ENCODE measurements at regions not wholly inside any gene's neighbourhood (a gene's known extent, or its start where the extent isn't known, plus 50 kb on each side); places are given as distances from the start of the nearest gene placed in this dataset.

- H3K9me3 ChIP-seq (ENCODE audit: control insufficient read depth, low read length): no peaks in the 10 kb centered on the region
- H3K36me3 ChIP-seq (ENCODE audit: control insufficient read depth, insufficient read depth, low read length): no peaks in the 10 kb centered on the region
- WGBS, 2 experiments (ENCODE audit: insufficient coverage in 2 of 2): 92 to 97% methylated on average over 3 to 4 of the region's 4 CpGs
- peaks cover 5% of the 10 kb centered on the region for H3K4me1 ChIP-seq (ENCODE audit: control insufficient read depth, insufficient read depth, low read length, poor library complexity, severe bottlenecking)
- no peak overlapping the region for H3K27ac ChIP-seq (ENCODE audit: low read depth, low read length, severe bottlenecking)
- H3K4me3 ChIP-seq (ENCODE audit: extremely low read depth, insufficient read depth, low read length, poor library complexity, severe bottlenecking): no peak overlapping the region
Measured at GRCh38 chr2:219707496-219708285, 80.3 kb downstream of the SLC4A3 start.

GRCh38 chr2:219709331-219709761 is 81.9 kb downstream of the SLC4A3 start:
- no peak overlapping the region for H3K27ac ChIP-seq (ENCODE audit: low read depth, low read length, severe bottlenecking)
- 81 to 100% methylated on average over 2 of the region's 2 CpGs for WGBS, 2 experiments (ENCODE audit: insufficient coverage in 2 of 2)
- H3K4me1 ChIP-seq (ENCODE audit: control insufficient read depth, insufficient read depth, low read length, poor library complexity, severe bottlenecking): no peaks in the 10 kb centered on the region

GRCh38 chr2:219713110-219713509 is 85.7 kb downstream of the SLC4A3 start:
- no peaks in the 10 kb centered on the region for H3K36me3 ChIP-seq (ENCODE audit: control insufficient read depth, insufficient read depth, low read length)
- no peak overlapping the region for H3K4me3 ChIP-seq (ENCODE audit: extremely low read depth, insufficient read depth, low read length, poor library complexity, severe bottlenecking)
- 73% methylated on average over 1 of the region's 1 CpG; no CpG with 5 or more reads in 1 of the 2 experiments for WGBS, 2 experiments (ENCODE audit: insufficient coverage in 2 of 2)
- H3K4me1 ChIP-seq (ENCODE audit: control insufficient read depth, insufficient read depth, low read length, poor library complexity, severe bottlenecking): no peaks in the 10 kb centered on the region
- H3K9me3 ChIP-seq (ENCODE audit: control insufficient read depth, low read length): peaks cover 5% of the 10 kb centered on the region
- no peak overlapping the region for H3K27ac ChIP-seq (ENCODE audit: low read depth, low read length, severe bottlenecking)

More at GRCh38 chr2:219709331-219709761, 81.9 kb downstream of the SLC4A3 start:
- Histone ChIP-seq H3K36me3 (ENCODE audit: control insufficient read depth, insufficient read depth, low read length) (no peaks in the 10 kb centered on the region), H3K4me3 (ENCODE audit: extremely low read depth, insufficient read depth, low read length, poor library complexity, severe bottlenecking) (no peak overlapping the region), H3K9me3 (ENCODE audit: control insufficient read depth, low read length) (peaks cover 5% of the 10 kb centered on the region)

GRCh38 chr2:219714681-219715400 is 87.4 kb downstream of the SLC4A3 start:
- Histone ChIP-seq H3K4me1 (ENCODE audit: control insufficient read depth, insufficient read depth, low read length, poor library complexity, severe bottlenecking) (no peaks in the 10 kb centered on the region), H3K27ac (ENCODE audit: low read depth, low read length, severe bottlenecking) (no peak overlapping the region), H3K4me3 (ENCODE audit: extremely low read depth, insufficient read depth, low read length, poor library complexity, severe bottlenecking) (no peak overlapping the region), H3K36me3 (ENCODE audit: control insufficient read depth, insufficient read depth, low read length) (no peaks in the 10 kb centered on the region), H3K9me3 (ENCODE audit: control insufficient read depth, low read length) (peaks cover 5% of the 10 kb centered on the region)
- 89 to 100% methylated on average over 1 of the region's 1 CpG for WGBS, 2 experiments (ENCODE audit: insufficient coverage in 2 of 2)

- 92 to 100% methylated on average over 2 of the region's 3 CpGs for WGBS, 2 experiments (ENCODE audit: insufficient coverage in 2 of 2)
- Histone ChIP-seq H3K27ac (ENCODE audit: low read depth, low read length, severe bottlenecking) (no peak overlapping the region), H3K4me3 (ENCODE audit: extremely low read depth, insufficient read depth, low read length, poor library complexity, severe bottlenecking) (no peak overlapping the region), H3K9me3 (ENCODE audit: control insufficient read depth, low read length) (peaks cover 5% of the 10 kb centered on the region), H3K36me3 (ENCODE audit: control insufficient read depth, insufficient read depth, low read length) (no peaks in the 10 kb centered on the region), H3K4me1 (ENCODE audit: control insufficient read depth, insufficient read depth, low read length, poor library complexity, severe bottlenecking) (no peaks in the 10 kb centered on the region)
Measured at GRCh38 chr2:219718066-219718465, 90.6 kb downstream of the SLC4A3 start.

- no peak overlapping the region for H3K27ac ChIP-seq (ENCODE audit: low read depth, low read length, severe bottlenecking)
- no peaks in the 10 kb centered on the region for H3K36me3 ChIP-seq (ENCODE audit: control insufficient read depth, insufficient read depth, low read length)
- WGBS, 2 experiments (ENCODE audit: insufficient coverage in 2 of 2): 89 to 92% methylated on average over 3 to 4 of the region's 4 CpGs
- no peaks in the 10 kb centered on the region for H3K9me3 ChIP-seq (ENCODE audit: control insufficient read depth, low read length)
- H3K4me1 ChIP-seq (ENCODE audit: control insufficient read depth, insufficient read depth, low read length, poor library complexity, severe bottlenecking): no peaks in the 10 kb centered on the region
- H3K4me3 ChIP-seq (ENCODE audit: extremely low read depth, insufficient read depth, low read length, poor library complexity, severe bottlenecking): no peak overlapping the region
Measured at GRCh38 chr2:219719521-219719920, 92.1 kb downstream of the SLC4A3 start.

- H3K36me3 ChIP-seq (ENCODE audit: control insufficient read depth, insufficient read depth, low read length): no peaks in the 10 kb centered on the region
- H3K9me3 ChIP-seq (ENCODE audit: control insufficient read depth, low read length): no peaks in the 10 kb centered on the region
- WGBS, 2 experiments (ENCODE audit: insufficient coverage in 2 of 2): 72 to 91% methylated on average over 3 to 4 of the region's 6 CpGs
- H3K4me1 ChIP-seq (ENCODE audit: control insufficient read depth, insufficient read depth, low read length, poor library complexity, severe bottlenecking): no peaks in the 10 kb centered on the region
- no peak overlapping the region for H3K4me3 ChIP-seq (ENCODE audit: extremely low read depth, insufficient read depth, low read length, poor library complexity, severe bottlenecking)
- H3K27ac ChIP-seq (ENCODE audit: low read depth, low read length, severe bottlenecking): no peak overlapping the region
Measured at GRCh38 chr2:219720956-219721355, 93.5 kb downstream of the SLC4A3 start.

- peaks cover 3% of the 10 kb centered on the region for H3K4me1 ChIP-seq (ENCODE audit: control insufficient read depth, insufficient read depth, low read length, poor library complexity, severe bottlenecking)
- 93 to 94% methylated on average over 6 to 8 of the region's 10 CpGs for WGBS, 2 experiments (ENCODE audit: insufficient coverage in 2 of 2)
- no peak overlapping the region for H3K27ac ChIP-seq (ENCODE audit: low read depth, low read length, severe bottlenecking)
Measured at GRCh38 chr2:219722276-219722879, 94.9 kb downstream of the SLC4A3 start.

GRCh38 chr2:219723311-219723710 is 95.9 kb downstream of the SLC4A3 start:
- no peak overlapping the region for H3K4me3 ChIP-seq (ENCODE audit: extremely low read depth, insufficient read depth, low read length, poor library complexity, severe bottlenecking)
- no peaks in the 10 kb centered on the region for H3K9me3 ChIP-seq (ENCODE audit: control insufficient read depth, low read length)
- H3K36me3 ChIP-seq (ENCODE audit: control insufficient read depth, insufficient read depth, low read length): no peaks in the 10 kb centered on the region
- 95 to 97% methylated on average over 4 of the region's 4 CpGs for WGBS, 2 experiments (ENCODE audit: insufficient coverage in 2 of 2)
- peaks cover 3% of the 10 kb centered on the region for H3K4me1 ChIP-seq (ENCODE audit: control insufficient read depth, insufficient read depth, low read length, poor library complexity, severe bottlenecking)
- H3K27ac ChIP-seq (ENCODE audit: low read depth, low read length, severe bottlenecking): no peak overlapping the region

More at GRCh38 chr2:219722276-219722879, 94.9 kb downstream of the SLC4A3 start:
- H3K4me3 ChIP-seq (ENCODE audit: extremely low read depth, insufficient read depth, low read length, poor library complexity, severe bottlenecking): no peak overlapping the region
- H3K36me3 ChIP-seq (ENCODE audit: control insufficient read depth, insufficient read depth, low read length): no peaks in the 10 kb centered on the region
- no peaks in the 10 kb centered on the region for H3K9me3 ChIP-seq (ENCODE audit: control insufficient read depth, low read length)

GRCh38 chr2:219724628-219725027 is 97.2 kb downstream of the SLC4A3 start:
- Histone ChIP-seq H3K27ac (ENCODE audit: low read depth, low read length, severe bottlenecking) (no peak overlapping the region), H3K9me3 (ENCODE audit: control insufficient read depth, low read length) (no peaks in the 10 kb centered on the region), H3K4me3 (ENCODE audit: extremely low read depth, insufficient read depth, low read length, poor library complexity, severe bottlenecking) (no peak overlapping the region), H3K4me1 (ENCODE audit: control insufficient read depth, insufficient read depth, low read length, poor library complexity, severe bottlenecking) (peaks cover 3% of the 10 kb centered on the region), H3K36me3 (ENCODE audit: control insufficient read depth, insufficient read depth, low read length) (no peaks in the 10 kb centered on the region)
- 100% methylated on average over 1 of the region's 1 CpG; no CpG with 5 or more reads in 1 of the 2 experiments for WGBS, 2 experiments (ENCODE audit: insufficient coverage in 2 of 2)

Measured in mesodermal cell (in vitro differentiated cells).